ENCODE measurements at regions not wholly inside any gene's neighbourhood (a gene's known extent, or its start where the extent isn't known, plus 50 kb on each side); places are given as distances from the start of the nearest gene placed in this dataset.
"Not testable (repeated sequence)": the region's sequence is repeated elsewhere in the genome, so short reads cannot be mapped to it uniquely, and the experiment has no call there.

DNA sequence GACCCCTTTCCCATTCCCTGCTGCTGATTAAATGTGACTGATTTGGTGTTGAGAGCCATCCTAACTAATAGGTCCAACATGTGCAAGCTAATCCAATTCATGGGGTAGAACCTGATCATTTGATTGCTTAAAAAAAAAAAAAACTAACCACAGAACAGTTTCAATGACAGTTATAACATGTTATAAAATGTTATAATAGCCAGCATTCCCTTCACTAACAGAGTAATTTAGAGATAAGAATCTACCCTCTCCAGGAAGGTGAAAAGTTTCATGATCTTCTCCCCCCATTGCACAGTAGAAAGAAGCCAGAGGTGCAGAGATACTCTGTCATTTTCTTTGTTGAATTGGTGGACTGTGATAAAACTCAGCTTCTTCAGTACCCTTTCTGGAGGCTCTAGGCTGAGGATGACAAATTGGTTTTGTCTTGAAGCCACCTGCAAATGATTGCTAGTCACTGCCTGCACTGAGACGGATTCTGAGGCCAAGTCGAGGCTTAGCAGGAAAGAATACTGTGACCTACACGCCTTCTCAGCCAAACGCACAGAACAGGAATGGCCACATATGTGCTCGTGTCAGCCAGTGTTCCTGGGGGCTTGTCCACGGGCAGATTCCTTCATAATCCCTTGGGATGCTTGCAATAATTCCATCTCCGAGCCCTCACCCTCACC lies 215.7 kb upstream of the IRF2BP2 start:
- POLR2A ChIA-PET: interaction anchor here (1.2 to 1.4 kb wide), 2 partner anchors 17 to 44 kb away, joined by 3 read pairs; no protein-coding TSS in a partner anchor
- Mint-ChIP-seq H3K36me3 (ENCODE audit: low read depth) (no peaks in the 10 kb centered on the region), H3K4me1 (ENCODE audit: low read depth) (peaks cover 7% of the 10 kb centered on the region), H3K27me3 (no peaks in the 10 kb centered on the region), H3K27ac (no peak overlapping the region), H3K4me3 (no peak overlapping the region), H3K9me3 (no peaks in the 10 kb centered on the region)
- CTCF ChIA-PET: interaction anchor here (0.9 kb wide), 1 partner anchor 13 kb away, joined by 3 read pairs; no protein-coding TSS in a partner anchor
- intact Hi-C loops (cut with micrococcal nuclease): no loop called here
- DNase-seq (no peak), ATAC-seq (no peak)
- TF ChIP-seq, protein P1, sequence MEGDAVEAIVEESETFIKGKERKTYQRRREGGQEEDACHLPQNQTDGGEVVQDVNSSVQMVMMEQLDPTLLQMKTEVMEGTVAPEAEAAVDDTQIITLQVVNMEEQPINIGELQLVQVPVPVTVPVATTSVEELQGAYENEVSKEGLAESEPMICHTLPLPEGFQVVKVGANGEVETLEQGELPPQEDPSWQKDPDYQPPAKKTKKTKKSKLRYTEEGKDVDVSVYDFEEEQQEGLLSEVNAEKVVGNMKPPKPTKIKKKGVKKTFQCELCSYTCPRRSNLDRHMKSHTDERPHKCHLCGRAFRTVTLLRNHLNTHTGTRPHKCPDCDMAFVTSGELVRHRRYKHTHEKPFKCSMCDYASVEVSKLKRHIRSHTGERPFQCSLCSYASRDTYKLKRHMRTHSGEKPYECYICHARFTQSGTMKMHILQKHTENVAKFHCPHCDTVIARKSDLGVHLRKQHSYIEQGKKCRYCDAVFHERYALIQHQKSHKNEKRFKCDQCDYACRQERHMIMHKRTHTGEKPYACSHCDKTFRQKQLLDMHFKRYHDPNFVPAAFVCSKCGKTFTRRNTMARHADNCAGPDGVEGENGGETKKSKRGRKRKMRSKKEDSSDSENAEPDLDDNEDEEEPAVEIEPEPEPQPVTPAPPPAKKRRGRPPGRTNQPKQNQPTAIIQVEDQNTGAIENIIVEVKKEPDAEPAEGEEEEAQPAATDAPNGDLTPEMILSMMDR (IDR thresholded peaks at IDR 0.05): no peak

DNA sequence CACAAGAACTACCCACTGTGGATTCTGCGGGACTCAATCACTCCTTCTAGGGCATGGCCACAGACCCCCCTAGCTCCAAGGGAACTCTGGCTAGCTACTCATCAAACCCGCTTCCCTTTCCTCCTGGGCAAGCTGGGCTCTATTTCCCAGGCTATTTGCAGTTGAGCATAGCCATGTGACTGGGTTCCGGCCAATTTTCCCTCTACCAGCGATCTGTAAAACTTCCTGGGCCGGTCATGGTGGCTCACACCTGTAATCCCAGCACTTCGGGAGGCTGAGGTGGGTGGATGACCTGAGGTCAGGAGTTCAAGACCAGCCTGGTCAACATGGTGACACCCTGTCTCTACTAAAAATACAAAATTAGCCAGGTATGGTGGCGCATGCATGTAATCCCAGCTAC lies 214.9 kb upstream of the IRF2BP2 start:
- H3K4me1 Mint-ChIP-seq (ENCODE audit: low read depth); H3K4me3 Mint-ChIP-seq; H3K27ac Mint-ChIP-seq; intact Hi-C loops (cut with micrococcal nuclease); DNase-seq; H3K9me3 Mint-ChIP-seq; H3K36me3 Mint-ChIP-seq (ENCODE audit: low read depth); ATAC-seq; H3K27me3 Mint-ChIP-seq: not testable (repeated sequence)
- CTCF ChIA-PET: interaction anchor here (0.8 kb wide), 1 partner anchor 16 kb away, joined by 3 read pairs; no protein-coding TSS in a partner anchor
- POLR2A ChIA-PET: interaction anchor here (1.2 kb wide), 1 partner anchor 43 kb away, joined by 3 read pairs; no protein-coding TSS in a partner anchor

DNA sequence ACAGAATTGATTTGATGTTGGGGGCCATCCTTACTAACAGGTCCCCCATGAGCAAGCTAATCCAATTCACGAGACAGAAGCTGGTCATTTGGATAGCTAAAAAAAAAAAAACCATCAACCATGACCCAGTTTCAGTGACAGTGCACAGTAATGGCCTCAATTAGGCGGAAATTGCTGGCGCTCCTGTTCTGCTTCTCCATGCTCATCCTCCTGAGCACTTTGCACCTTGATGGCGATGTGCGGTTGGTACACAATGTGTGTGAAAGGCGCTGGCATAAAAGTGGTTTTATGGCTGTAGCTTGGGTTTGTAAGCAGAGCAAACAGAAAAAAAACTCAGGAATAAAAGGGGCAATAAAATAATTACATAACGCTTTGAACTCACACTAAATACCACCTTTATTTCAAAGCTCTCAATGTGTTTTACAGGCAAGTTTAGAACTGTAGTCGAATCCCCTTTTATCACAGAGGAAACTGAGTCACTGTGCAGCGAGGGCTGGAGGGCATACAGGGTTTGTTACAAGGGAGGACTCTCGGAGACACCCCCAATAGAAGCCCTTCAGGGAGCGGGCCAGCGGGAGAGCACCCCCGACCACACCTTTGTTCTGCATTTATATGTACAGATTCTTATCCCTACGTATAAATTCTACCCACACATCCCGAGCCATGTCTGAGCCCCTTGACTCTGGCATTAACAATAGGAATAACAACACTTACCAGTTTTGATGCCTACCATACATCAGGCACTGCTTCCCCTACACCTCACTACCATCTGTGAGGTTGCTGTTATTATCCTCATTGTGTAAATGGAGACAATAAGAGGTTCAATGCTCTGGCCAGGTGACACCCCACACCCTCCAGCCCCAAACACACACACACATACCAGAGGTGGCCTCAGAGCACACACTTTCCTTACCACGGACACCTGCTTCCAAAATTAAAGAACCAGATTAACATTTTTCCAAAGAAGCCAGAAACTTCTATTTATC lies 213.5 kb upstream of the IRF2BP2 start:
- ChIA-PET CTCF (interaction anchor here (0.9 kb wide), 1 partner anchor 88 kb away, joined by 3 read pairs; no protein-coding TSS in a partner anchor), POLR2A (interaction anchor here (0.7 kb wide), 1 partner anchor 47 kb away, joined by 4 read pairs; no protein-coding TSS in a partner anchor)
- TF ChIP-seq, protein P1 (IDR thresholded peaks at IDR 0.05): no peak
- Mint-ChIP-seq H3K9me3 (no peaks in the 10 kb centered on the region), H3K36me3 (ENCODE audit: low read depth) (no peaks in the 10 kb centered on the region), H3K4me3 (no peak overlapping the region), H3K27ac (no peak overlapping the region), H3K27me3 (no peaks in the 10 kb centered on the region), H3K4me1 (ENCODE audit: low read depth) (no peaks in the 10 kb centered on the region)
- intact Hi-C loops (cut with micrococcal nuclease): no loop called here
- DNase-seq (no peak), ATAC-seq (no peak)

DNA sequence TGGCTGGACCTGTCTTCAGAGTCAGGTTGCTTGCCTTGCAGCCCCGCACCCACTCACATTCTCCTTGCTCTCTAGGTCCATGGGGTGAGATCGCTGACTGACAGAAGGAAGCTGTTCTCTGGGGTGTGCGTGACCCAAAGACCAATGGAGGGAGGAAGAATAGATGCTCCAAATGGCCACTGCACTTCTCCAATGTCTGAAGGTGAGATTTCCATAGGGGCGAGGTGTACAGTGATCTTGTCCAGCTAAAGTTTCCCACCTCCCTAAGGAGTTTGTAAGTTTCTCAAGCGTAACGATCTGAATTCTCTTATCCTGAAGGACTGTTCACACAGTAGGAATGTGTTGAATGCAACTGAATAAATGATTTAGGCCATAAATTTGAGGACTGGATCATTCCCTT lies 211.9 kb upstream of the IRF2BP2 start:
- peaks cover 2% of the 10 kb centered on the region for H3K27me3 Mint-ChIP-seq
- TF ChIP-seq, protein P1 (IDR thresholded peaks at IDR 0.05): no peak
- intact Hi-C loops (cut with micrococcal nuclease): no loop called here
- H3K4me1 Mint-ChIP-seq (ENCODE audit: low read depth): no peaks in the 10 kb centered on the region
- H3K4me3 Mint-ChIP-seq: no peak overlapping the region
- no peak for DNase-seq
- H3K36me3 Mint-ChIP-seq (ENCODE audit: low read depth): no peaks in the 10 kb centered on the region
- no peak for ATAC-seq
- H3K27ac Mint-ChIP-seq: no peak overlapping the region
- H3K9me3 Mint-ChIP-seq: no peaks in the 10 kb centered on the region
- ChIA-PET POLR2A (interaction anchor here (1.6 kb wide), 1 partner anchor 21 kb away, joined by 4 read pairs; no protein-coding TSS in a partner anchor), CTCF (interaction anchor here (1.2 kb wide), 1 partner anchor 12 kb away, joined by 3 read pairs; no protein-coding TSS in a partner anchor)

DNA sequence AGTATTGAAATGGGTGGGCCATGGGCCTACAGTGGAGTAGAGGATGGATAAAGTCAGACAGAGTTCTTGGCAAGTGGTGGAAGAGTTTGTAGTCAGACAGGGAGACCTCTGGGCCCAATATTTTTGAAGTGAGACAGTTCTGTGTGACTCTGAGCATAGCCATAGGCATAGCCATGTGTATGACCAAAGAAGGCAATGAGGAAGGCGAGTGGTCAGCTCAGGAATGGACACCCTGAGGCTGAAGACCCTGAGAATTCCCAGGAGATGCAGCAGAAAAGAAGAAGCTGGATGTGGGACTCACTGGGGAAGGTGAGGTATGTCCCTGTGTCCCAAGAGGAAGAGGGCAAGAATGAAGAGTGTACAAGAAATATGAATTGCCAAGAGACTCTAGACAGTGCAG lies 210.6 kb upstream of the IRF2BP2 start:
- H3K27ac Mint-ChIP-seq: no peak overlapping the region
- DNase-seq (no peak), ATAC-seq (no peak)
- no peaks in the 10 kb centered on the region for H3K4me1 Mint-ChIP-seq (ENCODE audit: low read depth)
- TF ChIP-seq, protein P1 (IDR thresholded peaks at IDR 0.05): no peak
- H3K27me3 Mint-ChIP-seq: peaks cover 2% of the 10 kb centered on the region
- no peak overlapping the region for H3K4me3 Mint-ChIP-seq
- ChIA-PET POLR2A (no interaction called here), CTCF (no interaction called here)
- intact Hi-C loops (cut with micrococcal nuclease): no loop called here
- no peaks in the 10 kb centered on the region for H3K36me3 Mint-ChIP-seq (ENCODE audit: low read depth)
- no peaks in the 10 kb centered on the region for H3K9me3 Mint-ChIP-seq

DNA sequence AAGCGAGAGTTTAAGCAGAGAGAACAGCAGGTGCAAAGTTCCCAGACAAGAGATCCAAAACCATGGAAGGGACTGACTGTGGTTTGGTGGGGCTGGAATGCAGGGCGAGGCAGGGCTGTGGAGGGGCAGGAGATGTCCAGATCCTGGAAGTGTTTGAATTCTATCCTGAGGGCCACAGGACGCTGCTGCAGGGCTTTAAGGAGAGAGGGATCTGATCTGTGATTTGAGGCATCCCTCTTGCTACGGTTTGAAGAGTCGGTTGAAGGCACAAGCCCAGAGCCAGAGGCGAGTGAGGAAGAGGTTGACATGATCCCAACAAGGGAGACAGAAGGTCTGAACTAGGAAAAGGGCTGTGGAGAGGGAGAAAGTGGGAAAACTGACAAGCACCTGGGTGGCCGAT lies 209.9 kb upstream of the IRF2BP2 start:
- ATAC-seq; H3K36me3 Mint-ChIP-seq (ENCODE audit: low read depth); CTCF ChIA-PET; H3K27ac Mint-ChIP-seq; H3K27me3 Mint-ChIP-seq; H3K9me3 Mint-ChIP-seq; POLR2A ChIA-PET; H3K4me3 Mint-ChIP-seq; DNase-seq; intact Hi-C loops (cut with micrococcal nuclease); H3K4me1 Mint-ChIP-seq (ENCODE audit: low read depth): not testable (repeated sequence)

DNA sequence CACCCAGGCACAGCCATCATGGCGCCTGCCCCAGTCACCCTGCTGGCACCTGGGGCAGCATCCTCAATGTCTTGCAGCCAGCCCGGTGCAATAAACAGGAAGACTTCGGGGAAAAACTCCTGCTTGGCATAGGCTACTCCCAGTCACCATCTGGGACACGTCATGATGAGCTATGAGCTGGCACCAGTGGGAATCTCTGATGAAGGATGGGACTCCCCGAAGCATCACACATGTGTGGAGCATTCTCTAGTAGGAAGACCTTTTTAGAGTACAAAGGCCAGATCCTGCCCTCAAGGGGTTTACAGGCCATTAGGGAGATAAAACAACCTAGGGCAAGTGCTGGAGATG lies 208.0 kb upstream of the IRF2BP2 start:
- CTCF ChIA-PET; intact Hi-C loops (cut with micrococcal nuclease); POLR2A ChIA-PET: not testable (repeated sequence)

More for the DNA sequence above, 208.0 kb upstream of the IRF2BP2 start:
- H3K9me3 Mint-ChIP-seq; H3K4me3 Mint-ChIP-seq; H3K4me1 Mint-ChIP-seq (ENCODE audit: low read depth); H3K27ac Mint-ChIP-seq; H3K36me3 Mint-ChIP-seq (ENCODE audit: low read depth); ATAC-seq; DNase-seq; H3K27me3 Mint-ChIP-seq: not testable (repeated sequence)

All from activated CD8-positive, alpha-beta T cell treated with anti-CD3 and anti-CD28 coated beads for 36 hours (primary cell).